ENCODE measurements at regions not wholly inside any gene's neighbourhood (a gene's known extent, or its start where the extent isn't known, plus 50 kb on each side); places are given as distances from the start of the nearest gene placed in this dataset.

- Histone ChIP-seq H3K9me3 (ENCODE audit: control insufficient read depth, insufficient read depth, low read depth, low read length) (no peaks in the 10 kb centered on the region), H3K4me3 (replicated peaks in 1 of 4; ENCODE audit: control extremely low read depth in 1 of 4, insufficient read depth in 1 of 4, low read depth in 3 of 4, low read length in 4 of 4) (no peak overlapping the region), H3K4me2 (ENCODE audit: extremely low read depth, insufficient read depth, low read length) (peak overlapping the region; percentile 7), H4K20me1 (ENCODE audit: control insufficient read depth, extremely low read depth, insufficient read depth, low read length) (no peaks in the 10 kb centered on the region), H3K9ac (ENCODE audit: insufficient read depth, low read length) (no peak overlapping the region), H3K4me1 (ENCODE audit: control insufficient read depth, extremely low read depth, insufficient read depth, low read length) (peaks cover 17% of the 10 kb centered on the region), H3K27me3 (ENCODE audit: control insufficient read depth, insufficient read depth, low read length) (no peaks in the 10 kb centered on the region), H3K79me2 (ENCODE audit: control insufficient read depth, insufficient read depth, low read length) (no peaks in the 10 kb centered on the region), H3K27ac (ENCODE audit: insufficient read depth, low read length) (peak overlapping the region; percentile 11), H3K36me3 (ENCODE audit: control insufficient read depth, insufficient read depth, low read length) (no peaks in the 10 kb centered on the region), H2AFZ (ENCODE audit: low read length) (no peak overlapping the region)
- peak in 1 of 2 donors; percentile 21 for DNase-seq (ENCODE audit: low read depth in 2 of 2)
- TF ChIP-seq CTCF (conservative IDR thresholded peaks at IDR 0.05 in 1 of 2, IDR thresholded peaks at IDR 0.05 in 1 of 2; ENCODE audit: low read depth in 1 of 2, low read length in 2 of 2): no peak
- no peak for TF ChIP-seq EZH2 (IDR thresholded peaks at IDR 0.05; ENCODE audit: low read length, missing control alignments)
Measured at GRCh38 chr12:46470975-46471374, 98.4 kb upstream of the SLC38A2 start.

GRCh38 chr12:46470036-46470627 lies 97.6 kb upstream of the SLC38A2 start:
- Histone ChIP-seq H4K20me1 (ENCODE audit: control insufficient read depth, extremely low read depth, insufficient read depth, low read length) (no peaks in the 10 kb centered on the region), H3K4me2 (ENCODE audit: extremely low read depth, insufficient read depth, low read length) (no peak overlapping the region), H3K9ac (ENCODE audit: insufficient read depth, low read length) (no peak overlapping the region), H3K4me1 (ENCODE audit: control insufficient read depth, extremely low read depth, insufficient read depth, low read length) (peaks cover 17% of the 10 kb centered on the region), H2AFZ (ENCODE audit: low read length) (no peak overlapping the region), H3K4me3 (replicated peaks in 1 of 4; ENCODE audit: control extremely low read depth in 1 of 4, insufficient read depth in 1 of 4, low read depth in 3 of 4, low read length in 4 of 4) (no peak overlapping the region), H3K79me2 (ENCODE audit: control insufficient read depth, insufficient read depth, low read length) (no peaks in the 10 kb centered on the region), H3K27ac (ENCODE audit: insufficient read depth, low read length) (no peak overlapping the region), H3K27me3 (ENCODE audit: control insufficient read depth, insufficient read depth, low read length) (no peaks in the 10 kb centered on the region), H3K36me3 (ENCODE audit: control insufficient read depth, insufficient read depth, low read length) (no peaks in the 10 kb centered on the region), H3K9me3 (ENCODE audit: control insufficient read depth, insufficient read depth, low read depth, low read length) (no peaks in the 10 kb centered on the region)
- DNase-seq (ENCODE audit: low read depth in 2 of 2): no peak
- TF ChIP-seq EZH2 (IDR thresholded peaks at IDR 0.05; ENCODE audit: low read length, missing control alignments): no peak

- Histone ChIP-seq H3K9me3 (ENCODE audit: control insufficient read depth, insufficient read depth, low read depth, low read length) (no peaks in the 10 kb centered on the region), H3K27ac (ENCODE audit: insufficient read depth, low read length) (no peak overlapping the region), H3K79me2 (ENCODE audit: control insufficient read depth, insufficient read depth, low read length) (no peaks in the 10 kb centered on the region), H3K27me3 (ENCODE audit: control insufficient read depth, insufficient read depth, low read length) (no peaks in the 10 kb centered on the region), H3K9ac (ENCODE audit: insufficient read depth, low read length) (no peak overlapping the region), H4K20me1 (ENCODE audit: control insufficient read depth, extremely low read depth, insufficient read depth, low read length) (no peaks in the 10 kb centered on the region), H2AFZ (ENCODE audit: low read length) (no peak overlapping the region), H3K4me3 (replicated peaks in 1 of 4; ENCODE audit: control extremely low read depth in 1 of 4, insufficient read depth in 1 of 4, low read depth in 3 of 4, low read length in 4 of 4) (no peak overlapping the region), H3K4me2 (ENCODE audit: extremely low read depth, insufficient read depth, low read length) (no peak overlapping the region), H3K36me3 (ENCODE audit: control insufficient read depth, insufficient read depth, low read length) (no peaks in the 10 kb centered on the region), H3K4me1 (ENCODE audit: control insufficient read depth, extremely low read depth, insufficient read depth, low read length) (peaks cover 17% of the 10 kb centered on the region)
- TF ChIP-seq EZH2 (IDR thresholded peaks at IDR 0.05; ENCODE audit: low read length, missing control alignments): no peak
- no peak for TF ChIP-seq CTCF (conservative IDR thresholded peaks at IDR 0.05 in 1 of 2, IDR thresholded peaks at IDR 0.05 in 1 of 2; ENCODE audit: low read depth in 1 of 2, low read length in 2 of 2)
- no peak for DNase-seq (ENCODE audit: low read depth in 2 of 2)
Measured at GRCh38 chr12:46468813-46469212, 96.2 kb upstream of the SLC38A2 start.
